DOHH2 (cell line): ENCODE measurements at regions not wholly inside any gene's neighbourhood (a gene's known extent, or its start where the extent isn't known, plus 50 kb on each side); places are given as distances from the start of the nearest gene placed in this dataset.

Source experiments
- CTCF ChIP-seq: fragments of 200-600 bp; sonication (generic); IDR thresholded peaks from one replicate; pipeline ENCODE4 v1.5.1; 2014; ENCODE audit warnings: antibody characterized with exemption, mild to moderate bottlenecking, low read depth, low read length; ENCODE audit not compliant: poor library complexity, severe bottlenecking
- EZH2phosphoT487 ChIP-seq: fragments of 200-600 bp; sonication (generic); IDR thresholded peaks from 2 replicates; pipeline ENCODE4 v1.6.1; 2017; ENCODE audit warnings: borderline replicate concordance, mild to moderate bottlenecking, antibody characterized with exemption, low read length, moderate library complexity, mixed read lengths

- TF ChIP-seq CTCF (no peak), EZH2phosphoT487 (no peak)
Observed at GRCh38 chr7:142355328-142355727, 97.5 kb upstream of the PRSS58 start.
